Keratinocyte (primary cell): ENCODE measurements at regions not wholly inside any gene's neighbourhood (a gene's known extent, or its start where the extent isn't known, plus 50 kb on each side); places are given as distances from the start of the nearest gene placed in this dataset.

Experiments
- DNase-seq: peaks from one replicate; pipeline ENCODE4 v3.0.0-alpha.2; 2011; ENCODE audit warnings: low read depth, missing footprints, low spot score
- FAIRE-seq: peaks from 2 replicates; lab custom pipeline; 2011; peaks lifted over from hg19 to GRCh38; lab: Jason Lieb, UNC
- H2AFZ ChIP-seq: 2 replicates; pipeline ENCODE4 v1.6.0; 2012; ENCODE audit warnings: low read length, control low read depth, inconsistent platforms; ENCODE audit not compliant: control insufficient read depth
- H3K27ac ChIP-seq: 2 replicates; pipeline ENCODE4 v1.5.1; 2011; ENCODE audit warnings: low read length; ENCODE audit not compliant: control insufficient read depth, insufficient read depth
- H3K27me3 ChIP-seq: 3 replicates; pipeline ENCODE4 v1.6.0; 2011; ENCODE audit warnings: low read length; ENCODE audit not compliant: control insufficient read depth, insufficient read depth; ENCODE audit errors: extremely low read depth
- H3K36me3 ChIP-seq, 2 experiments: 2 replicates in 1 of 2; 3 replicates in 1 of 2; pipeline ENCODE4 v1.5.1; 2011; ENCODE audit warnings: low read length in 2 of 2, mild to moderate bottlenecking in 1 of 2; ENCODE audit not compliant: control insufficient read depth in 2 of 2, insufficient read depth in 2 of 2; ENCODE audit errors: extremely low read depth in 1 of 2
- H3K4me1 ChIP-seq: 3 replicates; pipeline ENCODE4 v1.5.1; 2011; ENCODE audit warnings: low read length; ENCODE audit not compliant: control insufficient read depth, insufficient read depth; ENCODE audit errors: extremely low read depth
- H3K4me2 ChIP-seq: 3 replicates; pipeline ENCODE4 v1.6.0; 2011; ENCODE audit warnings: low read depth, low read length; ENCODE audit not compliant: control insufficient read depth, insufficient read depth; ENCODE audit errors: extremely low read depth
- H3K4me3 ChIP-seq, 3 experiments: fragments of 200-600 bp in 1 of 3; sonication (generic) in 1 of 3; 2 replicates in 2 of 3; 3 replicates in 1 of 3; pipeline ENCODE4 v1.5.1; 2011 to 2016; ENCODE audit warnings: low read length in 3 of 3, mild to moderate bottlenecking in 3 of 3, control low read depth in 2 of 3, inconsistent platforms in 1 of 3, low read depth in 1 of 3, mixed read lengths in 1 of 3, mixed run types in 1 of 3, moderate library complexity in 1 of 3; ENCODE audit not compliant: control insufficient read depth in 2 of 3, insufficient read depth in 2 of 3; ENCODE audit errors: extremely low read depth in 1 of 3
- H3K79me2 ChIP-seq: 2 replicates; pipeline ENCODE4 v1.6.0; 2012; ENCODE audit warnings: low read length; ENCODE audit not compliant: control insufficient read depth, insufficient read depth
- H3K9ac ChIP-seq: 3 replicates; pipeline ENCODE4 v1.6.0; 2011; ENCODE audit warnings: low read length; ENCODE audit not compliant: control insufficient read depth, insufficient read depth; ENCODE audit errors: extremely low read depth
- H3K9me1 ChIP-seq: 3 replicates; pipeline ENCODE4 v1.6.0; 2011; ENCODE audit warnings: low read length; ENCODE audit not compliant: control insufficient read depth, insufficient read depth; ENCODE audit errors: extremely low read depth
- H3K9me3 ChIP-seq: 2 replicates; pipeline ENCODE4 v1.5.1; 2012; ENCODE audit warnings: low read depth, low read length; ENCODE audit not compliant: control insufficient read depth
- H4K20me1 ChIP-seq: 3 replicates; pipeline ENCODE4 v1.6.0; 2011; ENCODE audit warnings: low read length; ENCODE audit not compliant: control insufficient read depth, insufficient read depth; ENCODE audit errors: extremely low read depth
- EZH2 ChIP-seq: IDR thresholded peaks from one replicate; pipeline ENCODE4 v1.6.1; 2012; ENCODE audit warnings: inconsistent platforms, mild to moderate bottlenecking, low read length, moderate library complexity
- dilution Hi-C: fragments of 300-500 bp; cut with MboI; formaldehyde crosslinking; loops from one replicate; pipeline ENCODE4 v1.7.0; 2020; ENCODE audit warnings: low sequenced_read_pairs; ENCODE audit not compliant: extremely low pct_ligation_motif_present
- TF ChIP-seq, protein P1 (sequence below), 3 experiments: IDR thresholded peaks in 1 of 3; conservative IDR thresholded peaks in 1 of 3; optimal IDR thresholded peaks in 1 of 3; 2 replicates in 2 of 3; 3 replicates in 1 of 3; pipeline versions ENCODE3 to v1.5.1; 2011; ENCODE audit warnings: low read length in 3 of 3, mild to moderate bottlenecking in 3 of 3, moderate library complexity in 2 of 3, control low read depth in 1 of 3, inconsistent platforms in 1 of 3; ENCODE audit not compliant: insufficient read depth in 2 of 3; ENCODE audit errors: extremely low read depth in 1 of 3

DNA sequence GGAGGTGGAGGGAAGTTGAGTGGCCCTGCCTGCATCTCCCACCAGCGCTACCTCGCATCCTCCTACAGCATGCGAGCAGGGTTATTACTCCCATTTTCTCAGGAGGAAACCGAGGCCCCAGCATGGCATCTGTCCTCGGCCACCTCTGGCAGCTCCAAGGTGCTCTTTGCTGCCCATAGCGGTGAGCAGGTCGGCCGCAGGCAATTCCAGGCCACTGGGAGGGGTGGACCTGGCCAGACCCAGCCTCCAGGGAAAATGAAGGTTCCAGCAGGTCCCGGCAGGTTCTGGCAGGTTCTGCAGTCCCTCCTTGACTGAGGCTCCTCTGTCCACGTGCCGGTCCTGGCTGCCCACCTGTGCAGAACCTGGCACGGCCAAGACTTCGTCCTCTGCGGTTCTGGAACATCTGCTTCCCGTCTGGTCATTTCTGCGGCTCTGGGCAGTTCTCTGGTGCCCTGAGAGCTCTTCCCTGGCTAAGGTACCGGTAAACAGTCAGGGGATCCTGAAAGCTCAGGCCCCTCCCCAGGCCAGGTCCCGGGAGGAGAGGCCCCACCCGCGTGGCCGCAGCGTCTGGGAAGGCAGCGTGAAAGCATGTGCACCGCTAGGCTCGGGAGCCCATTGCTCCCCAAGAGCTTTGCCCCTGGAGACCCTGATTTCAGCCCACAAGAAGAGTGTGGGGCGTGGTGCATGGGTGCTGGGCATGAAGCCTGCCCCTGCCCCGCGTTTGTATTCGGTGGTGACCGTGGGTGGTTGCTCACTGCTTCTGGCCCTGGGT, 112.0 kb upstream of the ADRA2C start:
- H3K27me3 ChIP-seq, result peaks cover 39% of the 10 kb centered on the region
- no peak for DNase-seq
- no peak for FAIRE-seq

DNA sequence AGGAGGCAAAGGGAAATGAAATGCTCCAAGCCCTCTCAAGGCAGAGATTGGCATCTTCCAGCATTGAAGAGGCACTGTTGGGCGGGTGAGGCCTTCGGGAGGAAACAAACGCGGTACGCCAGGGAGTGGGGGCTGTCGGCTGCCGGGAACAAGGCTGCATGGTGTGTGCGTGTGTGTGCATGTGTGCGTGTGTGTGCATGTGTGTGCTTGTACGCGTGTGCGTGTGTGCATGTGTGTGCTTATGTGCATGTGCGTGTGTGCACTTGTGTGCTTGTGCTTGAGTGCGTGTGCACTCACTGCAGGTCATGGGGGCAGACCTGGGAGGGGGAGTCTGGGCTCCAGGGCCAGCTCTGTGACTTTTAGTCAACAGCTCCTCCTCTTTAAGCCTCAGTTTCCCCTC, 113.6 kb upstream of the ADRA2C start:
- no peaks in the 10 kb centered on the region for H4K20me1 ChIP-seq
- peaks cover 23% of the 10 kb centered on the region for H3K27me3 ChIP-seq
- dilution Hi-C loops, result no loop called here
- no peak overlapping the region for H2AFZ ChIP-seq
- H3K79me2 ChIP-seq, result no peaks in the 10 kb centered on the region
- H3K4me3 ChIP-seq, result no peak overlapping the region
- no peaks in the 10 kb centered on the region for H3K9me1 ChIP-seq
- no peak for DNase-seq
- no peaks in the 10 kb centered on the region for H3K36me3 ChIP-seq
- no peak for TF ChIP-seq EZH2
- TF ChIP-seq, protein P1, sequence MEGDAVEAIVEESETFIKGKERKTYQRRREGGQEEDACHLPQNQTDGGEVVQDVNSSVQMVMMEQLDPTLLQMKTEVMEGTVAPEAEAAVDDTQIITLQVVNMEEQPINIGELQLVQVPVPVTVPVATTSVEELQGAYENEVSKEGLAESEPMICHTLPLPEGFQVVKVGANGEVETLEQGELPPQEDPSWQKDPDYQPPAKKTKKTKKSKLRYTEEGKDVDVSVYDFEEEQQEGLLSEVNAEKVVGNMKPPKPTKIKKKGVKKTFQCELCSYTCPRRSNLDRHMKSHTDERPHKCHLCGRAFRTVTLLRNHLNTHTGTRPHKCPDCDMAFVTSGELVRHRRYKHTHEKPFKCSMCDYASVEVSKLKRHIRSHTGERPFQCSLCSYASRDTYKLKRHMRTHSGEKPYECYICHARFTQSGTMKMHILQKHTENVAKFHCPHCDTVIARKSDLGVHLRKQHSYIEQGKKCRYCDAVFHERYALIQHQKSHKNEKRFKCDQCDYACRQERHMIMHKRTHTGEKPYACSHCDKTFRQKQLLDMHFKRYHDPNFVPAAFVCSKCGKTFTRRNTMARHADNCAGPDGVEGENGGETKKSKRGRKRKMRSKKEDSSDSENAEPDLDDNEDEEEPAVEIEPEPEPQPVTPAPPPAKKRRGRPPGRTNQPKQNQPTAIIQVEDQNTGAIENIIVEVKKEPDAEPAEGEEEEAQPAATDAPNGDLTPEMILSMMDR (optimal IDR thresholded peaks at IDR 0.05 in 1 of 3, IDR thresholded peaks at IDR 0.05 in 1 of 3, conservative IDR thresholded peaks at IDR 0.05 in 1 of 3; ENCODE audit: extremely low read depth in 1 of 3, insufficient read depth in 2 of 3, low read length in 3 of 3), result no peak
- no peak overlapping the region for H3K4me2 ChIP-seq
- H3K9me3 ChIP-seq, result no peaks in the 10 kb centered on the region
- H3K9ac ChIP-seq, result no peak overlapping the region
- no peak overlapping the region for H3K27ac ChIP-seq
- FAIRE-seq, result no peak
- H3K4me1 ChIP-seq, result no peaks in the 10 kb centered on the region

More for the DNA sequence above, 112.0 kb upstream of the ADRA2C start:
- no peak overlapping the region for H3K9ac ChIP-seq
- no peaks in the 10 kb centered on the region for H3K79me2 ChIP-seq
- H3K9me3 ChIP-seq, result no peaks in the 10 kb centered on the region
- no peaks in the 10 kb centered on the region for H3K9me1 ChIP-seq
- TF ChIP-seq, protein P1 (optimal IDR thresholded peaks at IDR 0.05 in 1 of 3, IDR thresholded peaks at IDR 0.05 in 1 of 3, conservative IDR thresholded peaks at IDR 0.05 in 1 of 3; ENCODE audit: extremely low read depth in 1 of 3, insufficient read depth in 2 of 3, low read length in 3 of 3), result no peak
- no peak for TF ChIP-seq EZH2
- no peak overlapping the region for H3K27ac ChIP-seq
- no peak overlapping the region for H2AFZ ChIP-seq
- H3K36me3 ChIP-seq, result no peaks in the 10 kb centered on the region
- no peak overlapping the region for H3K4me3 ChIP-seq
- dilution Hi-C loops, result no loop called here
- H3K4me1 ChIP-seq, result no peaks in the 10 kb centered on the region
- no peaks in the 10 kb centered on the region for H4K20me1 ChIP-seq
- H3K4me2 ChIP-seq, result no peak overlapping the region
